Glutamatergic neuron (in vitro differentiated cells): ENCODE measurements at regions not wholly inside any gene's neighbourhood (a gene's known extent, or its start where the extent isn't known, plus 50 kb on each side); places are given as distances from the start of the nearest gene placed in this dataset.

Experiments used
- DNase-seq: peaks from one replicate; pipeline ENCODE4 v3.0.0; 2022
- H3K27ac Mint-ChIP-seq: one replicate; pipeline ENCODE4 v1.8.0; 2020; ENCODE audit warnings: mild to moderate bottlenecking, mixed read lengths, inconsistent platforms; ENCODE audit not compliant: unreplicated experiment
- H3K27me3 Mint-ChIP-seq: one replicate; pipeline ENCODE4 v1.8.0; 2020; ENCODE audit warnings: mild to moderate bottlenecking, moderate library complexity, mixed read lengths, inconsistent platforms; ENCODE audit not compliant: unreplicated experiment
- H3K36me3 Mint-ChIP-seq: one replicate; pipeline ENCODE4 v1.8.0; 2020; ENCODE audit warnings: mild to moderate bottlenecking, mixed read lengths, inconsistent platforms; ENCODE audit not compliant: unreplicated experiment
- H3K4me1 Mint-ChIP-seq: one replicate; pipeline ENCODE4 v1.8.0; 2020; ENCODE audit warnings: mild to moderate bottlenecking, low read depth, mixed read lengths, inconsistent platforms; ENCODE audit not compliant: unreplicated experiment
- H3K4me3 Mint-ChIP-seq: one replicate; pipeline ENCODE4 v1.8.0; 2020; ENCODE audit warnings: mild to moderate bottlenecking, mixed read lengths, inconsistent platforms; ENCODE audit not compliant: unreplicated experiment
- H3K9me3 Mint-ChIP-seq: one replicate; pipeline ENCODE4 v1.8.0; 2020; ENCODE audit warnings: mild to moderate bottlenecking, moderate library complexity, mixed read lengths, inconsistent platforms; ENCODE audit not compliant: unreplicated experiment
- CTCF ChIP-seq: fragments of 200-600 bp; sonication (generic); IDR thresholded peaks from one replicate; pipeline ENCODE4 v1.5.0; 2021; ENCODE audit not compliant: partially characterized antibody, unreplicated experiment

DNA sequence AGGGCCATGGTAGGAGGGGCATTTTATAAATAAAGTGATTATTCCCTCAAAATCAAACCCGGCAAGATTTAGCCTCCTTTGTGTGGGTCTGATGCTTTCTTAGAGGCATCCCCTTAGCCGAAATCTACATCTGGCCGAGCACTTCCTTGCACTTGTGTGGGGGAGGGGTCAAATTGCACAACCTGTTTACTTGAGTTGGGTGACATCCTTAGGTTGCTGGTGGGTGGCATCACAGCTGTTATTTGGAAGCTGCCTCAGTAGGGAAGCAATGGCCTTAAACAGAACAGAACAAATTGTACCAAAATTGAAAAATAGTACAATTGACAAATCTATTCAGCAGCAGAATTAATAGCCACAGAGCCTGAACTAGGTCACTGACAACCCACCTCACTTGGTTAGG lies 546.1 kb downstream of the SNAPC1 start:
- Mint-ChIP-seq H3K27me3 (no peaks in the 10 kb centered on the region), H3K4me1 (no peaks in the 10 kb centered on the region), H3K4me3 (no peak overlapping the region), H3K9me3 (no peaks in the 10 kb centered on the region), H3K36me3 (no peaks in the 10 kb centered on the region), H3K27ac (no peak overlapping the region)
- TF ChIP-seq CTCF, result no peak
- DNase-seq, result no peak

- no peak overlapping the region for H3K4me3 Mint-ChIP-seq
- H3K9me3 Mint-ChIP-seq, result no peaks in the 10 kb centered on the region
- H3K27ac Mint-ChIP-seq, result no peak overlapping the region
- TF ChIP-seq CTCF, result no peak
- H3K4me1 Mint-ChIP-seq, result no peaks in the 10 kb centered on the region
- no peaks in the 10 kb centered on the region for H3K27me3 Mint-ChIP-seq
- DNase-seq, result no peak
- no peaks in the 10 kb centered on the region for H3K36me3 Mint-ChIP-seq
Measured at GRCh38 chr14:62308891-62309290, 546.7 kb downstream of the SNAPC1 start.

- TF ChIP-seq CTCF, result no peak
- no peaks in the 10 kb centered on the region for H3K4me1 Mint-ChIP-seq
- no peaks in the 10 kb centered on the region for H3K27me3 Mint-ChIP-seq
- no peak for DNase-seq
- H3K4me3 Mint-ChIP-seq, result no peak overlapping the region
- H3K27ac Mint-ChIP-seq, result no peak overlapping the region
- no peaks in the 10 kb centered on the region for H3K9me3 Mint-ChIP-seq
- H3K36me3 Mint-ChIP-seq, result no peaks in the 10 kb centered on the region
Measured at GRCh38 chr14:62313212-62313611, 551.0 kb downstream of the SNAPC1 start.

GRCh38 chr14:62314221-62314620 lies 552.0 kb downstream of the SNAPC1 start:
- H3K27ac Mint-ChIP-seq, result no peak overlapping the region
- no peak for DNase-seq
- H3K27me3 Mint-ChIP-seq, result no peaks in the 10 kb centered on the region
- TF ChIP-seq CTCF, result no peak
- no peaks in the 10 kb centered on the region for H3K36me3 Mint-ChIP-seq
- no peak overlapping the region for H3K4me3 Mint-ChIP-seq
- no peaks in the 10 kb centered on the region for H3K4me1 Mint-ChIP-seq
- no peaks in the 10 kb centered on the region for H3K9me3 Mint-ChIP-seq

DNA sequence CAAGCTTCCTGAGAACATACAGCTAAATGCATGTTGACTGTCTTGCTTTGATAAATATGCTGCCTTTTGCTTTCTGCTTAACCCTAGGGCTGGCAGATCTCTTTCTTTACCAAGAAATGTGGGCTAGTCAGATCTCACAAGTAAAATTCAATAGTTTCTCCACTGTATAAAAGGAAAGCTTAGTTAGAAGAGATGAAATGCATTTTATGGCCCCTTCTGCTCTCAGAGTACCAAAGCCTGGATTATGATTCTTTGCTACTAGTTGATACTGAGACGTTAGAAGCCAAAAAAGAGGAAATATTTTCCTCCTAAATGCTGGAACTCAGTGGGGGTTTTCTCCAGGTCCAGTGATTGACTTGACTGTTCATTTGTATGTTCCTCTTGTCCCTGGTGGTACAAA lies 552.7 kb downstream of the SNAPC1 start:
- no peaks in the 10 kb centered on the region for H3K4me1 Mint-ChIP-seq
- H3K36me3 Mint-ChIP-seq, result no peaks in the 10 kb centered on the region
- no peak for DNase-seq
- no peak overlapping the region for H3K4me3 Mint-ChIP-seq
- no peaks in the 10 kb centered on the region for H3K9me3 Mint-ChIP-seq
- no peak for TF ChIP-seq CTCF
- no peaks in the 10 kb centered on the region for H3K27me3 Mint-ChIP-seq
- H3K27ac Mint-ChIP-seq, result no peak overlapping the region
